Fibroblast of skin of right quadriceps (primary cell): ENCODE measurements at regions not wholly inside any gene's neighbourhood (a gene's known extent, or its start where the extent isn't known, plus 50 kb on each side); places are given as distances from the start of the nearest gene placed in this dataset.

ENCODE experiments used
- DNase-seq: peaks from one replicate; pipeline ENCODE4 v3.0.0-alpha.2; 2013

GRCh38 chr18:61107113-61107512 lies 226.1 kb upstream of the CDH20 start:
- DNase-seq, result no peak

- DNase-seq, result no peak
Observed at GRCh38 chr18:61108706-61109105, 224.5 kb upstream of the CDH20 start.

GRCh38 chr18:61123309-61123708 lies 209.9 kb upstream of the CDH20 start:
- no peak for DNase-seq

- DNase-seq, result no peak
Observed at GRCh38 chr18:61127714-61128467, 205.3 kb upstream of the CDH20 start.

- no peak for DNase-seq
Observed at GRCh38 chr18:61129001-61129400, 204.2 kb upstream of the CDH20 start.

GRCh38 chr18:61132031-61132430 lies 201.2 kb upstream of the CDH20 start:
- no peak for DNase-seq

- no peak for DNase-seq
Observed at GRCh38 chr18:61133783-61134182, 199.4 kb upstream of the CDH20 start.

- no peak for DNase-seq
Observed at GRCh38 chr18:61136711-61137251, 196.4 kb upstream of the CDH20 start.

GRCh38 chr18:61141691-61142090 lies 191.5 kb upstream of the CDH20 start:
- DNase-seq, result no peak

- no peak for DNase-seq
Observed at GRCh38 chr18:61148322-61148721, 184.9 kb upstream of the CDH20 start.

- no peak for DNase-seq
Observed at GRCh38 chr18:61149786-61150185, 183.4 kb upstream of the CDH20 start.

GRCh38 chr18:61153571-61153970 lies 179.7 kb upstream of the CDH20 start:
- DNase-seq, result no peak

- DNase-seq, result no peak
Observed at GRCh38 chr18:61154866-61155265, 178.4 kb upstream of the CDH20 start.

GRCh38 chr18:61155586-61155985 lies 177.6 kb upstream of the CDH20 start:
- DNase-seq, result no peak

- DNase-seq, result no peak
Observed at GRCh38 chr18:61157451-61157850, 175.8 kb upstream of the CDH20 start.

GRCh38 chr18:61159246-61159645 lies 174.0 kb upstream of the CDH20 start:
- no peak for DNase-seq

- DNase-seq, result no peak
Observed at GRCh38 chr18:61164321-61164720, 168.9 kb upstream of the CDH20 start.

GRCh38 chr18:61167902-61168301 lies 165.3 kb upstream of the CDH20 start:
- DNase-seq, result no peak

GRCh38 chr18:61169386-61169785 lies 163.8 kb upstream of the CDH20 start:
- no peak for DNase-seq

GRCh38 chr18:61172624-61173023 lies 160.6 kb upstream of the CDH20 start:
- no peak for DNase-seq

- no peak for DNase-seq
Observed at GRCh38 chr18:61173554-61173953, 159.7 kb upstream of the CDH20 start.

GRCh38 chr18:61183798-61184197 lies 149.4 kb upstream of the CDH20 start:
- DNase-seq, result no peak

GRCh38 chr18:61187971-61188370 lies 145.3 kb upstream of the CDH20 start:
- DNase-seq, result no peak

- no peak for DNase-seq
Observed at GRCh38 chr18:61189376-61189775, 143.9 kb upstream of the CDH20 start.

GRCh38 chr18:61194726-61195125 lies 138.5 kb upstream of the CDH20 start:
- no peak for DNase-seq
